ENCODE measurements at regions not wholly inside any gene's neighbourhood (a gene's known extent, or its start where the extent isn't known, plus 50 kb on each side); places are given as distances from the start of the nearest gene placed in this dataset.

GRCh38 chr2:13135369-13135768 is 418.6 kb downstream of the TRIB2 start:
- H3K9me1 ChIP-seq (ENCODE audit: control insufficient read depth, insufficient read depth, low read length): no peaks in the 10 kb centered on the region
- H3K27ac ChIP-seq (ENCODE audit: extremely low read depth, low read depth, low read length): no peak overlapping the region
- H3K4me1 ChIP-seq (replicated peaks in 1 of 2; ENCODE audit: control insufficient read depth in 2 of 2, insufficient read depth in 2 of 2, low read length in 2 of 2): no peaks in the 10 kb centered on the region
- ChIA-PET CTCF (ENCODE audit: low intra/inter-chr PET ratio) (no interaction called here), POLR2A (no interaction called here)
- no peak for ATAC-seq
- intact Hi-C loops (cut with micrococcal nuclease) (no loop called here), in situ Hi-C loops (cut with MboI) (no loop called here)
- no peak for FAIRE-seq
- TF ChIP-seq PRMT5 (CRISPR knock-in tag; IDR thresholded peaks at IDR 0.05) (no peak), MEF2A (IDR thresholded peaks at IDR 0.05; ENCODE audit: control insufficient read depth, low read depth, low read length) (no peak), ZBTB26 (CRISPR knock-in tag; IDR thresholded peaks at IDR 0.05) (no peak), AFF1 (IDR thresholded peaks at IDR 0.05; ENCODE audit: low read depth in 1 of 2, partially characterized antibody in 2 of 2) (no peak), TRIM24 (IDR thresholded peaks at IDR 0.05) (no peak), PBX2 (CRISPR knock-in tag; IDR thresholded peaks at IDR 0.05; ENCODE audit: low read depth) (no peak), PBX2 (tag; conservative IDR thresholded peaks at IDR 0.05; ENCODE audit: low read depth) (no peak), ZNF785 (CRISPR knock-in tag; IDR thresholded peaks at IDR 0.05) (no peak), MTA3 (IDR thresholded peaks at IDR 0.05; ENCODE audit: borderline replicate concordance) (no peak), HMBOX1 (IDR thresholded peaks at IDR 0.05) (no peak)
- no peaks in the 10 kb centered on the region for H3K36me3 ChIP-seq (ENCODE audit: control insufficient read depth, insufficient read depth, low read length)
- H3K4me2 ChIP-seq (ENCODE audit: insufficient read depth, low read length): no peak overlapping the region
- H3K79me2 ChIP-seq (ENCODE audit: control insufficient read depth, insufficient read depth, low read length): no peaks in the 10 kb centered on the region
- no TSS peak for BruUV-seq (replicated peaks)
- DNase-seq (ENCODE audit: extremely low read depth in 1 of 4, low spot score in 3 of 4): no peak
- H4K20me1 ChIP-seq (replicated peaks; ENCODE audit: control insufficient read depth, insufficient read depth, low read length): no peaks in the 10 kb centered on the region
- no peaks in the 10 kb centered on the region for H3K27me3 ChIP-seq (ENCODE audit: control insufficient read depth in 2 of 2, insufficient read depth in 2 of 2, low read length in 2 of 2)
- no peaks in the 10 kb centered on the region for H3K9me3 ChIP-seq (replicated peaks; ENCODE audit: control insufficient read depth, insufficient read depth, low read depth, low read length)
- no peak overlapping the region for H3K4me3 ChIP-seq
- H3K9ac ChIP-seq (ENCODE audit: insufficient read depth in 1 of 2, low read depth in 2 of 2, low read length in 2 of 2): no peak overlapping the region
- 4% methylated on average over 3 of the region's 3 CpGs for WGBS (ENCODE audit: insufficient coverage, low coverage, missing lambda C conversion rate)
- no peak overlapping the region for H2AFZ ChIP-seq (ENCODE audit: low read depth, low read length)
